ENCODE measurements at regions not wholly inside any gene's neighbourhood (a gene's known extent, or its start where the extent isn't known, plus 50 kb on each side); places are given as distances from the start of the nearest gene placed in this dataset.

DNA sequence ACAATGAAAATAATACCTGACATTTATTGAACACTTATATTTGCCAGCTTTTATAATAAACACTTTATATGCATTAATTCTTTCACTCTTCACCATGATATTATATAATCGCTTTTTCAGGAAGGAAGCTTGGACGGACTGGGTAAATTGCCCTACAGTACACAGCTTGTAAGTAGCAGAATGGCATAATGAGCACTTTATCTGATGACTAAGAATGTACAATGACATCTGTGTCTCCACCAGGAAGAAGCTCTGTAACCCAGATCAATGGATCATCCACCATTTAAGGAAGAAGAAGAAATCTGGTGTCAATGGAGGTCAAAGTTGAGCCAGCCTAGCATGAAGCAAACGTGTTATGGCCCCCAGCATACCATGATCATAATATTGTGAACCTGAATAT lies 444.0 kb upstream of the SPHKAP start:
- no peak for TF ChIP-seq CTCF (IDR thresholded peaks at IDR 0.05; ENCODE audit: low read depth, low read length, missing input control)
- TF ChIP-seq, protein P1, sequence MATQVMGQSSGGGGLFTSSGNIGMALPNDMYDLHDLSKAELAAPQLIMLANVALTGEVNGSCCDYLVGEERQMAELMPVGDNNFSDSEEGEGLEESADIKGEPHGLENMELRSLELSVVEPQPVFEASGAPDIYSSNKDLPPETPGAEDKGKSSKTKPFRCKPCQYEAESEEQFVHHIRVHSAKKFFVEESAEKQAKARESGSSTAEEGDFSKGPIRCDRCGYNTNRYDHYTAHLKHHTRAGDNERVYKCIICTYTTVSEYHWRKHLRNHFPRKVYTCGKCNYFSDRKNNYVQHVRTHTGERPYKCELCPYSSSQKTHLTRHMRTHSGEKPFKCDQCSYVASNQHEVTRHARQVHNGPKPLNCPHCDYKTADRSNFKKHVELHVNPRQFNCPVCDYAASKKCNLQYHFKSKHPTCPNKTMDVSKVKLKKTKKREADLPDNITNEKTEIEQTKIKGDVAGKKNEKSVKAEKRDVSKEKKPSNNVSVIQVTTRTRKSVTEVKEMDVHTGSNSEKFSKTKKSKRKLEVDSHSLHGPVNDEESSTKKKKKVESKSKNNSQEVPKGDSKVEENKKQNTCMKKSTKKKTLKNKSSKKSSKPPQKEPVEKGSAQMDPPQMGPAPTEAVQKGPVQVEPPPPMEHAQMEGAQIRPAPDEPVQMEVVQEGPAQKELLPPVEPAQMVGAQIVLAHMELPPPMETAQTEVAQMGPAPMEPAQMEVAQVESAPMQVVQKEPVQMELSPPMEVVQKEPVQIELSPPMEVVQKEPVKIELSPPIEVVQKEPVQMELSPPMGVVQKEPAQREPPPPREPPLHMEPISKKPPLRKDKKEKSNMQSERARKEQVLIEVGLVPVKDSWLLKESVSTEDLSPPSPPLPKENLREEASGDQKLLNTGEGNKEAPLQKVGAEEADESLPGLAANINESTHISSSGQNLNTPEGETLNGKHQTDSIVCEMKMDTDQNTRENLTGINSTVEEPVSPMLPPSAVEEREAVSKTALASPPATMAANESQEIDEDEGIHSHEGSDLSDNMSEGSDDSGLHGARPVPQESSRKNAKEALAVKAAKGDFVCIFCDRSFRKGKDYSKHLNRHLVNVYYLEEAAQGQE (IDR thresholded peaks at IDR 0.05), result no peak
- no peak for TF ChIP-seq RAD21 (IDR thresholded peaks at IDR 0.05)
- TF ChIP-seq FOXA1 (IDR thresholded peaks at IDR 0.05), result no peak
- TF ChIP-seq, protein P2, sequence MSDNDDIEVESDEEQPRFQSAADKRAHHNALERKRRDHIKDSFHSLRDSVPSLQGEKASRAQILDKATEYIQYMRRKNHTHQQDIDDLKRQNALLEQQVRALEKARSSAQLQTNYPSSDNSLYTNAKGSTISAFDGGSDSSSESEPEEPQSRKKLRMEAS (IDR thresholded peaks at IDR 0.05), result no peak
- no peak for TF ChIP-seq EGR1 (IDR thresholded peaks at IDR 0.05; ENCODE audit: low read depth in 2 of 2)
- TF ChIP-seq, protein P3, sequence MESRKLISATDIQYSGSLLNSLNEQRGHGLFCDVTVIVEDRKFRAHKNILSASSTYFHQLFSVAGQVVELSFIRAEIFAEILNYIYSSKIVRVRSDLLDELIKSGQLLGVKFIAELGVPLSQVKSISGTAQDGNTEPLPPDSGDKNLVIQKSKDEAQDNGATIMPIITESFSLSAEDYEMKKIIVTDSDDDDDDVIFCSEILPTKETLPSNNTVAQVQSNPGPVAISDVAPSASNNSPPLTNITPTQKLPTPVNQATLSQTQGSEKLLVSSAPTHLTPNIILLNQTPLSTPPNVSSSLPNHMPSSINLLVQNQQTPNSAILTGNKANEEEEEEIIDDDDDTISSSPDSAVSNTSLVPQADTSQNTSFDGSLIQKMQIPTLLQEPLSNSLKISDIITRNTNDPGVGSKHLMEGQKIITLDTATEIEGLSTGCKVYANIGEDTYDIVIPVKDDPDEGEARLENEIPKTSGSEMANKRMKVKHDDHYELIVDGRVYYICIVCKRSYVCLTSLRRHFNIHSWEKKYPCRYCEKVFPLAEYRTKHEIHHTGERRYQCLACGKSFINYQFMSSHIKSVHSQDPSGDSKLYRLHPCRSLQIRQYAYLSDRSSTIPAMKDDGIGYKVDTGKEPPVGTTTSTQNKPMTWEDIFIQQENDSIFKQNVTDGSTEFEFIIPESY (IDR thresholded peaks at IDR 0.05), result no peak
- TF ChIP-seq TAF1 (conservative IDR thresholded peaks at IDR 0.05), result no peak
- TF ChIP-seq ATF3 (IDR thresholded peaks at IDR 0.05), result no peak
- TF ChIP-seq SP1 (IDR thresholded peaks at IDR 0.05), result no peak

All from liver (tissue), 3 donors.